Cardiac muscle cell (in vitro differentiated cells and primary cell): ENCODE measurements at regions not wholly inside any gene's neighbourhood (a gene's known extent, or its start where the extent isn't known, plus 50 kb on each side); places are given as distances from the start of the nearest gene placed in this dataset.
"Not testable (repeated sequence)": the region's sequence is repeated elsewhere in the genome, so short reads cannot be mapped to it uniquely, and the experiment has no call there.

Experiments used
- DNase-seq, 2 donors: peaks; one replicate each; pipeline versions ENCODE4 v3.0.0 to v3.0.0-alpha.2; 2010 to 2017; ENCODE audit warnings: low read depth in 1 of 2, low spot score in 1 of 2
- H3K27ac ChIP-seq: fragments of 200-600 bp; sonication (generic); 2 replicates; pipeline ENCODE4 v1.5.1; 2016
- H3K27me3 ChIP-seq: fragments of 200-600 bp; sonication (generic); 2 replicates; pipeline ENCODE4 v1.6.0; 2016; ENCODE audit warnings: control low read depth
- H3K36me3 ChIP-seq: fragments of 200-600 bp; sonication (generic); 2 replicates; pipeline ENCODE4 v1.5.1; 2016; ENCODE audit warnings: control low read depth
- H3K4me1 ChIP-seq: fragments of 200-600 bp; sonication (generic); 2 replicates; pipeline ENCODE4 v1.8.1; 2017; ENCODE audit warnings: low read depth, mild to moderate bottlenecking, mixed run types
- H3K4me3 ChIP-seq: fragments of 200-600 bp; sonication (generic); 2 replicates; pipeline ENCODE4 v1.5.1; 2016; ENCODE audit warnings: mild to moderate bottlenecking
- H3K9me3 ChIP-seq: fragments of 200-600 bp; sonication (generic); 2 replicates; pipeline ENCODE4 v1.5.1; 2017; ENCODE audit warnings: low read depth, mild to moderate bottlenecking, control low read depth
- CTCF ChIP-seq: IDR thresholded peaks from 2 replicates; pipeline ENCODE4 v1.5.1; 2012; ENCODE audit warnings: low read depth, mild to moderate bottlenecking, low read length

DNA sequence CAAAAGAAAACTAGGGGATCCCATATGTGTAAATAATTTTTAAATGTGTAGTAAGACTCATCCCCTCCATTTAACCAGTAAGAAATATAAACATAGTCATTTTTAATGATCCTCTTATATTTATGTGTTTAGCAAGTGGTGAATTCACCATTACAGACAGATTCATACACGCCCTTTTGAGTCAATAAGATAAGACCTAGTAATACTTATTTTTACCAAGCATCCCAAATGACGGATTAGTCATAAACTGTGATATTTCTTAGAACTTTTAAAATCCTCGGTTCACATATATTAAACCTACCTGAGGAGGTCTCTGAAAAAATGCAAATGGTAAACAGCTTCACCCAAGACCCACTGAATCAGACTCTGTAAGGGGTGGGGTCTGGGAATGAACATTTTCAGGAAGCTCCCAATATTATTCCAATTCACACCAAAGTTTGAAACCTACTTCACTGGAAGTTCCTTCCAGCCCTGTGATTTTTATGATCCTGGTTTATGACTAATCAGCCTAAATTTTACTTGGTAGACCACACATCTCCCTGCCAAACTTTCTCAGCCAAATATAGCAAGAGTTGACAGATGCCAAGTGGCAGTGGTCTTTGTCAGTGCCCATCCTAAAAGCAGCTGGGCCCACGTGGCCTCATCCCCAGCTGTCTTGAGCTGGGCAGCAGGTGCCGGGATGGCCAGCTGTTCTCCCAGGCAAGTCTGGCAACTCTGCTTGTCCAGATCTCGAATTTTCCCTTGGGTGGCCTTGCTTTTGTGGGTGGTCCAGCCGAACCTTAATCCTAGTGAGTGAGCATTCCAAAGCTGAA lies 559.0 kb upstream of the RGMB start:
- H3K4me1 ChIP-seq, result no peaks in the 10 kb centered on the region
- no peaks in the 10 kb centered on the region for H3K36me3 ChIP-seq
- H3K27ac ChIP-seq, result no peak overlapping the region
- TF ChIP-seq CTCF, result no peak
- H3K4me3 ChIP-seq, result no peak overlapping the region
- no peaks in the 10 kb centered on the region for H3K9me3 ChIP-seq
- DNase-seq, result peak in 1 of 2 donors; percentile 25
- H3K27me3 ChIP-seq, result no peaks in the 10 kb centered on the region

DNA sequence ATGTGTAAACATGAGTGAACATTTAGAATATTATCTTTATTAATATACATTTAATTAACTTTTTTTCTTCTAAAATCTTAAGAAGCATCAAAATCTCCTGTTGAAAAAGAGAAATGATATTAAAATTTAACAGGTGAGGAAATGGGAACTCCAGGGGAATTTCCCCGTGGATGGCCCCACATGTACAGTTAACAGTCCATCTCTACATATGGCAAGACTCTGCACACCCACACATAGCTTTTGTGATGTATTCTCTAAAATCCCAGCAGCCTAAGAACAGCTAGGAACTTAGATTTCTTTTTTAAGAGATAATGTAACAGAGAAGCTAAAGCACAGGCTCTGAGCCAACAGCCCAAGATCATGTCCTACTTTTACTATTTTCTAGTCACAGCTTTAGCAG lies 556.3 kb upstream of the RGMB start:
- DNase-seq, result peak in 1 of 2 donors; percentile 2
- no peaks in the 10 kb centered on the region for H3K9me3 ChIP-seq
- H3K27ac ChIP-seq, result no peak overlapping the region
- H3K4me1 ChIP-seq, result no peaks in the 10 kb centered on the region
- H3K4me3 ChIP-seq, result no peak overlapping the region
- no peaks in the 10 kb centered on the region for H3K27me3 ChIP-seq
- no peaks in the 10 kb centered on the region for H3K36me3 ChIP-seq
- TF ChIP-seq CTCF, result no peak

GRCh38 chr5:98218838-98219237 lies 554.6 kb upstream of the RGMB start:
- no peak for DNase-seq
- no peaks in the 10 kb centered on the region for H3K36me3 ChIP-seq
- H3K4me3 ChIP-seq, result no peak overlapping the region
- no peak overlapping the region for H3K27ac ChIP-seq
- no peak for TF ChIP-seq CTCF
- H3K27me3 ChIP-seq, result no peaks in the 10 kb centered on the region
- no peaks in the 10 kb centered on the region for H3K4me1 ChIP-seq
- no peaks in the 10 kb centered on the region for H3K9me3 ChIP-seq

- no peaks in the 10 kb centered on the region for H3K9me3 ChIP-seq
- H3K4me1 ChIP-seq, result no peaks in the 10 kb centered on the region
- DNase-seq, result no peak
- TF ChIP-seq CTCF, result no peak
- H3K4me3 ChIP-seq, result no peak overlapping the region
- no peaks in the 10 kb centered on the region for H3K36me3 ChIP-seq
- no peak overlapping the region for H3K27ac ChIP-seq
- no peaks in the 10 kb centered on the region for H3K27me3 ChIP-seq
Measured at GRCh38 chr5:98227489-98227888, 546.0 kb upstream of the RGMB start.

DNA sequence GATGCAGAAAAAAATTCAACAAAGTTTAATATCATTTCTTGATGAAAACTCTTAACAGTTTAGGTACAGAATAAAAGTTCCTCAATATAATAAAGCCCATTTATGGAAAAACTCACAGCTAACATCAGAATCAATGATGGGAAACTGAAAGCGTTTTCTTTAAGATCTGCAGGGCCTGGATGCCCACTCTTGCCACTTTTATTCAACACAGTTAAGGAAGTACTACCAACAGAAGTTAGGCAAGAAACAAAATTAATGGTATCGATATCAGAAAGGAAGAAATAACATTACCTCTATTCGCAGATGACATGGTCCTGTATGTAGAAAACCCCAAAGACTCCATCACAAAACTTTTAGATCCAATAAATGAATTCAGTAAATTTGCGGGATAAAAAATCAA lies 542.4 kb upstream of the RGMB start:
- Histone ChIP-seq H3K27ac (no peak overlapping the region), H3K4me3 (no peak overlapping the region), H3K27me3 (no peaks in the 10 kb centered on the region), H3K4me1 (no peaks in the 10 kb centered on the region), H3K36me3 (no peaks in the 10 kb centered on the region), H3K9me3 (no peaks in the 10 kb centered on the region)
- no peak for DNase-seq
- TF ChIP-seq CTCF, result no peak

- H3K27ac ChIP-seq, H3K9me3 ChIP-seq, DNase-seq, H3K4me1 ChIP-seq, H3K36me3 ChIP-seq, H3K4me3 ChIP-seq, H3K27me3 ChIP-seq: not testable (repeated sequence)
Measured at GRCh38 chr5:98237794-98238193, 535.7 kb upstream of the RGMB start.
